ENCODE measurements at regions not wholly inside any gene's neighbourhood (a gene's known extent, or its start where the extent isn't known, plus 50 kb on each side); places are given as distances from the start of the nearest gene placed in this dataset.

DNA sequence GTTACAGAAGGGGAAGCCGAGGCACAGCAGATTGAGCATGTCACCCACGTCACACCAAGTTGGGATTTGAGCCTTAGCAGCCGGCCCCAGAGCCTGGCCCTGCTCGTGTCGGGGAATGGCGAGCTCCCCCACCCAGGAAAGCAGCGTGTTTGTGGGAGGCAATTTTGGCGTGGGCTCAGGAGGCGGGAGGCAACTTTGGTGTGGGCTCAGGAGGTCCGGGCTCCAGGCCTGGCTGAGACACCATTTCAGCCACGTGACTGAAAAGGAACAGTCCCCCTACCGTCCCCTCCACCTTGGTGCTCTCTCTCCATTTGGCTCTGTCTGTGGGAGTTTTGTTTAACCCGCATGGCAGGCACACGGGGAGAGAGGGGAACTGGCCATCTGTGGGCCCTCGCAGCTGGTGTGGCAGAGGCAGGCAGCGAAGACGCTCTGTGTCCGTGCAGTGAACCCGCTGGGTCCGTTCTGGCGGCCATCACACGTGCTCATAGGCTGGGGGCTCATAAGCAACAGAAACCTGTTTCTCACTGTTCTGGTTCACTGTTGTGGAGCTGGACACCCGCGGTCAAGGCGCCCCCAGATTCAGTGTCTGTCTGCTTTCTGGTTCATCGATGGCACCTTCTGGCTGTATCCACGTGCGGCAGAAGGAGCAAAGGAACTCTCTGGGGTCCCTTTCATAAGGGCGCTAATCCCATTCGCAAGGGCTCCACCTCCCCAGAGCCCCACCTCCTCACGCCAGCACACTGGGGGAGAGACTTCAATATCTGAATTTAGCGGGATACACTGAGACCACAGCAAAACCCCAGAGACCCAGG, 110.2 kb downstream of the CRYAA start:
- ATAC-seq, result no peak
- Mint-ChIP-seq H3K36me3 (no peaks in the 10 kb centered on the region), H3K4me3 (no peak overlapping the region), H3K27me3 (ENCODE audit: low read depth) (peaks cover 2% of the 10 kb centered on the region; the same call in 1 of the 2 replicates), H3K27ac (no peak overlapping the region), H3K9me3 (no peaks in the 10 kb centered on the region), H3K4me1 (peaks cover 31% of the 10 kb centered on the region)
- DNase-seq (ENCODE audit: low spot score), result no peak
- ChIA-PET POLR2A (no interaction called here), CTCF (interaction anchor here (1.6 to 2.3 kb wide), 2 partner anchors 10 to 68 kb away, joined by 8 to 11 read pairs; no protein-coding TSS in a partner anchor)
- no peak for TF ChIP-seq RORB (CRISPR knock-in tag; IDR thresholded peaks at IDR 0.05)
- TF ChIP-seq ZNF512 (CRISPR knock-in tag; IDR thresholded peaks at IDR 0.05; ENCODE audit: borderline replicate concordance), result no peak
- no peak for TF ChIP-seq FOXP4 (CRISPR knock-in tag; IDR thresholded peaks at IDR 0.05)
- no peak for TF ChIP-seq NFATC4 (CRISPR knock-in tag; IDR thresholded peaks at IDR 0.05)
- TF ChIP-seq, protein P1, sequence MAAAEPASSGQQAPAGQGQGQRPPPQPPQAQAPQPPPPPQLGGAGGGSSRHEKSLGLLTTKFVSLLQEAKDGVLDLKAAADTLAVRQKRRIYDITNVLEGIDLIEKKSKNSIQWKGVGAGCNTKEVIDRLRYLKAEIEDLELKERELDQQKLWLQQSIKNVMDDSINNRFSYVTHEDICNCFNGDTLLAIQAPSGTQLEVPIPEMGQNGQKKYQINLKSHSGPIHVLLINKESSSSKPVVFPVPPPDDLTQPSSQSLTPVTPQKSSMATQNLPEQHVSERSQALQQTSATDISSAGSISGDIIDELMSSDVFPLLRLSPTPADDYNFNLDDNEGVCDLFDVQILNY (CRISPR knock-in tag; IDR thresholded peaks at IDR 0.05), result no peak
- TF ChIP-seq GABPB1 (CRISPR knock-in tag; IDR thresholded peaks at IDR 0.05), result no peak
- TF ChIP-seq ZNF121 (CRISPR knock-in tag; IDR thresholded peaks at IDR 0.05), result no peak
- TF ChIP-seq CREB1 (CRISPR knock-in tag; IDR thresholded peaks at IDR 0.05), result no peak
- TF ChIP-seq ELF4 (CRISPR knock-in tag; IDR thresholded peaks at IDR 0.05; ENCODE audit: low read depth), result no peak
- TF ChIP-seq AR (CRISPR knock-in tag; IDR thresholded peaks at IDR 0.05), result no peak
- TF ChIP-seq, protein P2, sequence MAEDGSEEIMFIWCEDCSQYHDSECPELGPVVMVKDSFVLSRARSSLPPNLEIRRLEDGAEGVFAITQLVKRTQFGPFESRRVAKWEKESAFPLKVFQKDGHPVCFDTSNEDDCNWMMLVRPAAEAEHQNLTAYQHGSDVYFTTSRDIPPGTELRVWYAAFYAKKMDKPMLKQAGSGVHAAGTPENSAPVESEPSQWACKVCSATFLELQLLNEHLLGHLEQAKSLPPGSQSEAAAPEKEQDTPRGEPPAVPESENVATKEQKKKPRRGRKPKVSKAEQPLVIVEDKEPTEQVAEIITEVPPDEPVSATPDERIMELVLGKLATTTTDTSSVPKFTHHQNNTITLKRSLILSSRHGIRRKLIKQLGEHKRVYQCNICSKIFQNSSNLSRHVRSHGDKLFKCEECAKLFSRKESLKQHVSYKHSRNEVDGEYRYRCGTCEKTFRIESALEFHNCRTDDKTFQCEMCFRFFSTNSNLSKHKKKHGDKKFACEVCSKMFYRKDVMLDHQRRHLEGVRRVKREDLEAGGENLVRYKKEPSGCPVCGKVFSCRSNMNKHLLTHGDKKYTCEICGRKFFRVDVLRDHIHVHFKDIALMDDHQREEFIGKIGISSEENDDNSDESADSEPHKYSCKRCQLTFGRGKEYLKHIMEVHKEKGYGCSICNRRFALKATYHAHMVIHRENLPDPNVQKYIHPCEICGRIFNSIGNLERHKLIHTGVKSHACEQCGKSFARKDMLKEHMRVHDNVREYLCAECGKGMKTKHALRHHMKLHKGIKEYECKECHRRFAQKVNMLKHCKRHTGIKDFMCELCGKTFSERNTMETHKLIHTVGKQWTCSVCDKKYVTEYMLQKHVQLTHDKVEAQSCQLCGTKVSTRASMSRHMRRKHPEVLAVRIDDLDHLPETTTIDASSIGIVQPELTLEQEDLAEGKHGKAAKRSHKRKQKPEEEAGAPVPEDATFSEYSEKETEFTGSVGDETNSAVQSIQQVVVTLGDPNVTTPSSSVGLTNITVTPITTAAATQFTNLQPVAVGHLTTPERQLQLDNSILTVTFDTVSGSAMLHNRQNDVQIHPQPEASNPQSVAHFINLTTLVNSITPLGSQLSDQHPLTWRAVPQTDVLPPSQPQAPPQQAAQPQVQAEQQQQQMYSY (CRISPR knock-in tag; IDR thresholded peaks at IDR 0.05), result no peak
- TF ChIP-seq MLX (CRISPR knock-in tag; IDR thresholded peaks at IDR 0.05), result no peak
- TF ChIP-seq, protein P3, sequence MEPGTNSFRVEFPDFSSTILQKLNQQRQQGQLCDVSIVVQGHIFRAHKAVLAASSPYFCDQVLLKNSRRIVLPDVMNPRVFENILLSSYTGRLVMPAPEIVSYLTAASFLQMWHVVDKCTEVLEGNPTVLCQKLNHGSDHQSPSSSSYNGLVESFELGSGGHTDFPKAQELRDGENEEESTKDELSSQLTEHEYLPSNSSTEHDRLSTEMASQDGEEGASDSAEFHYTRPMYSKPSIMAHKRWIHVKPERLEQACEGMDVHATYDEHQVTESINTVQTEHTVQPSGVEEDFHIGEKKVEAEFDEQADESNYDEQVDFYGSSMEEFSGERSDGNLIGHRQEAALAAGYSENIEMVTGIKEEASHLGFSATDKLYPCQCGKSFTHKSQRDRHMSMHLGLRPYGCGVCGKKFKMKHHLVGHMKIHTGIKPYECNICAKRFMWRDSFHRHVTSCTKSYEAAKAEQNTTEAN (CRISPR knock-in tag; IDR thresholded peaks at IDR 0.05), result no peak
- no peak for TF ChIP-seq SP1 (CRISPR knock-in tag; conservative IDR thresholded peaks at IDR 0.05)
- TF ChIP-seq ZBTB21 (CRISPR knock-in tag; IDR thresholded peaks at IDR 0.05; ENCODE audit: borderline replicate concordance), result no peak
- TF ChIP-seq AFF4 (CRISPR knock-in tag; IDR thresholded peaks at IDR 0.05; ENCODE audit: borderline replicate concordance), result no peak
- TF ChIP-seq SMAD3 (CRISPR knock-in tag; IDR thresholded peaks at IDR 0.05; ENCODE audit: borderline replicate concordance), result no peak
- TF ChIP-seq SMAD4 (CRISPR knock-in tag; IDR thresholded peaks at IDR 0.05), result no peak

Measured in WTC11 (cell line).